SHP77 (cell line): ENCODE measurements at regions not wholly inside any gene's neighbourhood (a gene's known extent, or its start where the extent isn't known, plus 50 kb on each side); places are given as distances from the start of the nearest gene placed in this dataset.

ENCODE experiments used
- DNase-seq, 2 experiments: peaks; one replicate each; lab custom pipeline; 2025; lab: John Stamatoyannopoulos, UW

DNA sequence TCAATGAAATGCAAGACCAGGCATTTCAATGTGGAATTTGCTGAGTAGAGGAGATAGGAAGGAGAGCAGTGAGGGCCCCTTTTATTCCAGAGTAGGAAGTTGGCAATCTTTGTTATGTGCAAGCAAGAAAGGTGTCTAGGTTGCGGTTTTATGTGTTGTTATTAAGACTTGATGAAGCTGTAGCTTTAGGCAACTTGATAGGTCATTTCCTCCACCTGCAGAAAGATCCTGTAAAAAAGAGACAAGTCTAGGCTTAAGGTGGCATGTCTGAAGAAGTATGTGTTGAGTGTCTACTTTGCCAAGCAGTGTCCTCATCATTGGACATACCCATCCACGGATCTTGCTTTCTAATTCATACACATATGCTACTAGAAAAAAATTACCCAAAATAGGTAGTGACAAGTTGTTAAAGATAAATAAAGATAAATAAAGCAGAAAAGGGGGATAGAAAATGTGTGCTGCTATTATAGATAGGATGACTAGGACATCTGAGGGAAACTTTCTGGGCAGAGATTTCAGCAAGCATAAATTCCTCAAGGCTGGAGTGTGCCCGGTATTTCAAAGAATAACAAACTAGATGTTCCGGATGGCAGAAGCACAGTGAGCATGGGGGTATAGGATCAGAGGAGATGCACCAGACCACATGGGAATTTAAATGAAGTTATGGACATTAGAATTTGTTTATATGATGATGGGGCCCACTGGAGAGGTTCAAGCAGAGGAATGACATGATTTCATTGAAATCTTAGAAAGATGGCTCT is 335.0 kb downstream of the TGFB2 start:
- DNase-seq = no peak

DNA sequence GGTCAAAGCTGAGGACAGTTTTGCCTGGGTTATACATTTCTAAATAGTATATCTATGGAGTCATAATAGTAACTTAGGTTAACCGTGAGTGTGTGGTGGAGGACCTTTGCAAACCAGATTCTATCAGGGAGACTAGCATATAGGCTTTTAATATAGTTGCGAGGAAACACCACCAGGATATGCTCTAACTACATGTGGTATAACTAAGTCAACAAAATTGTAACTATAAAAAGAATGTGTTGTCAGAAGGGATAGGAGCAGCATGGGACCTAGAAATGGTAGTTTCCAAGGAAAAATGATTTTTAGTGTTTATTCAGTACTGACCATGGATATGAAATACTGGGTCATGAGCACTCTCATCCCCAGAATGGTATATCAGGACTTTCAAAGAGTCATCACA is 338.1 kb downstream of the TGFB2 start:
- DNase-seq = no peak

DNA sequence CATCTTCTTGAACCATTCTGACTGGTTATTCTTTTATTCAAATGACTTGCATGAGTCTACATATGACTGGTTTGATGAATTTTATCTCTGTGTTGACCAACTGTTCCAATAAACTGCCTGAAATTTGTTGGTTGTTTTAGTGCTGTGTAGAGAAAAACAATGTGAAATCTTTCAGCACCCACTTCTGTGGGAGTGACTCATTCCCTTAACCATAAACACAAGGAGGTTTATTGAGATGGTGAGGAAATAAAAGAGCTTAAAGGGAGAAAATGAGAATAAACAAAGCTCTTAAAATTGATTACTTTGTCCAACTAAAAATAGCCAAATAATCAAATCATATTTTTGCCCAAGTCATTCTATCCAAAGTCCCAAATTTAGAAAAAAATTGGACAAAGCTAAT is 341.1 kb downstream of the TGFB2 start:
- DNase-seq = no peak

DNA sequence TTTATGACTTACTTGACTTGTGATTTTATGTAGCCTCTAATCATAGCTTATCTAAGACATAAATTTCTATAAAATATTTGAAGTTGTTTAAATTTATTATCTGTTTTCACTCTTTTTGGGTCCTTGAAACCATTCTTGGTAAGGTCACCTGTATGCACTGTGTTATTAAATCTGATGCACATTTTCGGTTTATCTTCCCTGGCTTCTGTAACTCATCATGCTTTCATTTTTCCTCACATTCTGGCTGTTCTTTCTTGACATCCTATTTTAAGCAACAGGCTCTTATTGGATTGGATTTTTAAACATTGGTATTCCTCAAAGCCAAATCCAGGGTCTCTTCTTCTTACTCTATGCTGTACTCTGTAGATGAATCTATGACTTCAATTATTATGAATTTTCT is 341.6 kb downstream of the TGFB2 start:
- no peak for DNase-seq

DNA sequence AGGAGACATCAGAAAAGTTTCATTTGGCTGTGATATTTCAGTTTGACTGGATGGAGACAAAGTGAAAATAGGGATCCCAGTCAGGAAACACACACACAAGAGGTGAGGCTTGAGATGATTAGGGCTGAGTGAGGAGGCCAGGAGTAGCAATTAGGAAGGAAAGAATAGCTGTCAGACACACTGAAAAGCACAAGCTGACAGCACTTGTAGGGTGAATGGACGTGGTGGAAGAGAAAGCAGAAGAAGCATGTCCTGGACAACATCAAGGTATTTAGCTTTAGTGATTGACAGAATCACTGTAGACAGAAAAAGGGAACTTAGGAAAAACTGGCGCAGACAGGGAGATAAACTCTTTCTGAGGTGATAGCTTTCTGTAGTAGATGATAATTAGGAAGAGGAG is 347.7 kb downstream of the TGFB2 start:
- no peak for DNase-seq

DNA sequence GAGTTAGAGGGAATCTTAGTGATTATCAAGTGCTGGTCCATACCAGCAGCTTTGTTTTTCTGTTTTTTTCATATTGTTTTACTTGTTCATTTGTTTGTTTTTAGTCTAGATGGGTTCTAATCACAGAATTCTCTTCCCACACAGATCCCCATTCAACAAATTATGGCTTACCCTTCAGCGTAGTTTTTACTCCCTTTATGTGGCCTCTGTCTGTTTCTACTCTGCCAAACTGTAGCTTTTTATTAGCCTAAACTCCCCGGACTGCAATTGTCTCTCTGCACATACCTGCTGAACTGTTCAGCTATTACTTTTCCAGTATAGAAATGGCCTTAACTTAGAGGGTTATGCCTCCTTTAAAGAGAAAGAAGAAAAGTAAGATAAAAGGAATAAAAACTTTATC is 348.5 kb downstream of the TGFB2 start:
- DNase-seq = no peak

DNA sequence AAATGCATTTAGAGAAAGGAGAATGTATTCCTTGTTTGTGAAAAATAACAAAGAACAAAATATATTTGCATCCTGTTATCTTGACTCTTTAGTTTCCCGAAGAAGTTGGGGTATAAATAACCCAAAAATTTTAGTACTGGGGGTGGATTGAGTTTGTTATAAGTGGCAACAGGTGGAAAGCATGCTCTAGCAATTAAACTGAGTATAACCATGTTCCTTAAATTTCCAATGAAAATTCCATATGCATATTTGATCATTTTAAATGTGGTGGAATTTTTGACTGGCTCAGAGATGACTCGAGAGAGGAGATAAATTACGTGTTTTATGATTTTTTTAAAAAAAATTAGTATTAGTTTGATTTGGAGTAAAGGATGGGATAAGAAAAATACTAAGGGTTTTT is 348.9 kb downstream of the TGFB2 start:
- no peak for DNase-seq

DNA sequence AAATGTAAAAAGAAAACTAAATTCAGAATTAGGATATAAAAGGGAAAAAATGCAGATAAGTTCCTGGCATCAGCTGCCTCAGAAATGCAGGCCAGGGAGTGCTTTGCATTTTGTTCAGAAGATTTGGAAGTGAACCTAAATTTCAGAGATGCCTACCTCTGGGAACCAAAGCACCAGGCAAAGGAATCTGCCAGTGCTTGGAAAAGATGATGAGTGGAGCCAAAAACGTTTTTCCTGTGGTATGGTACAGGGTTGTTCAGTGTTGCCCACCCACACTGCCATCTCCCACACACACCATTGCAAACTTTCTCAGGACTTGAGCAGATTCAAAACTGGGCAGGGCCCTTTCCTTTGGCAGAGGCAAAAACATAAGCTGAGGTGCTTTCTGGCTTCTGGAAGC is 349.5 kb downstream of the TGFB2 start:
- no peak for DNase-seq

DNA sequence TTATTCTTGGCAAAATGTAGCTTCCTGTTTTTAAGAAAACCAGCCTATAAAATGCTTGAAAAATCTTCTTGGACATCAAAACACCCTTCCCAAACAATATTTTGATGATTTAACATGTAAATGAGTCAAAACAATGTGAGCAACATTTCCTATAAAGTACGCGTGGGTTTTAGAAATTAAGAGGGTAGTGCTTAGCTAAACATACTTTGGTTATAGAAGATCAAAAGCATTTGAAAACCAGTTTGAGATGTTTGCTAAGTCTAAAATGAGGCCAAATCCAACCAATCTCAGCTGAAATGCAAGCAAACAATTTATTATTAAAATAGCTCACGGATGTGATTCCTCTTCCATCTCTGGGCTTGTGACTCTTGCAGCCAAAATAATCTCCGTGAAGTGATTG is 350.4 kb downstream of the TGFB2 start:
- no peak for DNase-seq

DNA sequence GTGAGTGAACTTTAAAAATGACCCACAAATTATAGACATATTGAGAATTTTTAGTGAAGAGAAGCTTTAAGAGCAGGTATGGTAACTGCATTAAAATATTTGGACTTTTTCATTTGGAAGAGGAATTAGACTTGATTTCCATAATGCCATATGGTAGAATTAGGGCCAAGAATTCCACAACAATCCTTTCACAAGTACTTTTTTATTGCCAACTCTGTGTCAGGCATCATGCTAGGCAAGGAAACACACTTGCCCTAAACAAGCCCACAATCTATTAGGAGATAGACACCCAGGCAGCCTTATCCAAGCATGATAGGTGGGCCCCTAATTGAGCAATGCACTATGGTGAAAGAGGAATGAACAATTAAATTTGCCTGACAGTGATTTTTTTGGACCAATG is 353.0 kb downstream of the TGFB2 start:
- DNase-seq = no peak

DNA sequence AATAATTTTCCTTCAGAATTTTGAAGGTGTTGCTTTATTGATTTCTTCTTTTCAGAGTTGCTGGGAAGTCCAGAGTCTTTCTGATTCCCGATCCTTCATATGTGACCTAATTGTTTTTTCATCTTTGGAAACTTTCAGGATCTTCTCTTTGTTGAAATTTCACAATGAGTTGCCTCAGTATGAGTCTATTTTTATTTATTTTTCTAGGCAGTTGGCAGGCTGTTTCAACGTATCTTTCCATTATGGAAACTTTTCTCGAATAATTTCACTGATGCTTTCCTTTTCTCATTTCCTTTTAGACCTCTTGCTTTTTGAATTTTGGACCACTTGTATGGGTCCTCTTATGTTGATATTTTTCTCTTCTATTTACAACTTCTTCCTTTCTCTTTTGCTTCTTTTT is 354.3 kb downstream of the TGFB2 start:
- no peak for DNase-seq

DNA sequence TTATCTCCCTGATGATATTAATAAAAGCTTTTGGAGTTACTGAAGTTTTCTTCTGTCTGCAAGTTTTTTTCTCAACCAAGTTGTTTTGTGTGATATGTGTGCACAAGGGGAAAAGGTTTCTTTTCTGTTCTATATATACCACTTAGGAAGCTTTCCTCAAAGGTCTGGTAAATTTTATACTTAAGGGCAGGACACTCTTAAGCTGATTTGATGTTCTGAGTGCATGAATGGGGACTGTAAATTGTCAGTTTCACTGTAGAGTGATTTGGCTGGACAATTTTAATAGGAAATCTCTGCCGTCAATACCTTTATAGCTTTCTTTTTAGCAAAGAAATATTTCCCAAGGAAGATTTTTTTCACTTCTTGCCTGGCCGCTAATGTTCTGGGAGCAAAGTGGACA is 354.7 kb downstream of the TGFB2 start:
- DNase-seq = no peak

DNA sequence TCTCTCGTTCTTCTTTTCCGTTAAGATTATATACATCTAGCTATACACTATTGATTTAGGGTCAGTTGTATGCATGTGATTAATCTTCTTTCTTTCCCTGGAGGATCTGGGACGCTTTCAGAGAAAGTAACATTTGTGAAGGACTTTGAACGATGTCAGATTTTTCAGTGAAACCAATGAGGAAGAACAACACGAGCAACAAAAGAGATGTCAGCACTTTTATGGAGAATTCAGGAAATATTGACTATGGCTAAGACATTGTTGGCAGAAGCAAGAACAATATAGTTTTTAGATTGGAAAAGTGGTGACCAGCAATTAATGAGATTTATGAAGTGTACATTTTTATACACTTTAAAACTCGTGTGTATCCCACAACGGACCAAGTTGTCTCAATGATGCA is 355.5 kb downstream of the TGFB2 start:
- no peak for DNase-seq

DNA sequence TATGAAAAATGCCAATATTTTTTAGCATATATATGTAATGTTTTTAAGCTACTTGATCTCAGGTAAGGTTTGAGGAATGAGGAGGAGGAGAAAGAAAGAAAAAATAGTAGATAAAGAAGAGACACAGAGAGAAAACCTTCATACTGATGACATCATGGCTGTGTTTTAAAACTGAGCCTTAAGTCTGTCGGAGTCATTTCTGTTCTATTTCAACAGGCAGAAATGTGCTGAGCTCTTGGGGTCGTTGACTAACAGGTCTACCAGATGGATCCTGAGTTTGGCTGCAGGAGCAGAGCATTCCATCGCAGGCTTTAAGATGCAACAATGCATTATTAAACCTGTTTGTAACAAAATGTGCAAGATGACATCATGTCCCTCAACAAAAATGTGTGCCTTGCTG is 356.0 kb downstream of the TGFB2 start:
- DNase-seq = no peak

DNA sequence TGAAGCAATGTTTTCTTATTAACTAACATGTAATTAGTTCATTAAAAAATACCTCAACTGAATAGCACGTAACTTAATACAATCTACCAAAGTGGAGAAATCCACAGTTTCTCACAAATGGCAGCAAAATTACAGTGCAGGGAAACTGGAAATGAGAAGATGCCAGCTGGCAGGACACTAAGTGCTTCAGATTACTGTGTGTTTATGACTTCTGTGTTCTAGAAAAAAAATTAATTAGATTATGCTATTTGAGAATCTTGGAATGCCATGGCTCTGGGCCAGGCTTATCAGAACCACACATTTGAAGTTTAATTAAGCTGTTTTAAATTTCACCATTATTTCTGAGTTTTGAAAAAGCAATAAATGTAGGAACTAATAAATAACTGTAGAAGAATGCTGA is 357.6 kb downstream of the TGFB2 start:
- DNase-seq = no peak

DNA sequence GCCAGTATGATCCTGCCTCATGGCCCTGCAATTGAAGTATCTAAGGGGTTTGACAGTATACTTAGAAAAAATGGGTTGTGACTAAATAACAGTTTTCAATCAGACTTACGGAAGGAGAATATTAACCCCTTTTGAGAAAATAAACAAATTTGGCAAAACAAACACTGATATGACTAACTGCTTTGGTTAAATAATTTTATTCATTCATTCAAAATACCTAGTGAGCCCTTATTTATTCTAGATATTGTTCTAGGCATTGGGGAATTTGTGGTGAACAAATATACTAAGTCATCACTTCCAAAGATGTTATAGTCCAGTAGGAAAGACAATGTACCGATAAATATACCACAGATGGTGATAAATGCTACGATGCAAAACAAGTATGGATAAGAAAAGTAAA is 358.7 kb downstream of the TGFB2 start:
- no peak for DNase-seq

DNA sequence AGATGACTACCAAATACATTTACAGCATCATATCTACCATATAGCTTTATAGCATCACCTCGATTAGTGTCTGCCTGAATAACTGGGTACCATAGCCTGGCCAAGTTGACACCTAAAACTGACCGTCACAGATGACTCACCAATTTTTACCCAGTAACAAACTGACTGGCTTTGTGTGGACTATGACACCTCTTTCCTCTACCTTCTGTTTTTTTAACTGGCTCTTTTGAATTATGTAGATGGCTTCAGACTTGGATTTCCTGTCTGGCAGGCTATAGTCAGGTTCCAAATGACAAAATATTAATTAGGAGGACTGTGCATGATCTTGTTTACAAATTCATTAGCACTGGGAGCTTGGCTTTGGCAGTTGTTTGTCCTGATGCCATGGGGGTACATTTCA is 360.3 kb downstream of the TGFB2 start:
- DNase-seq = no peak

DNA sequence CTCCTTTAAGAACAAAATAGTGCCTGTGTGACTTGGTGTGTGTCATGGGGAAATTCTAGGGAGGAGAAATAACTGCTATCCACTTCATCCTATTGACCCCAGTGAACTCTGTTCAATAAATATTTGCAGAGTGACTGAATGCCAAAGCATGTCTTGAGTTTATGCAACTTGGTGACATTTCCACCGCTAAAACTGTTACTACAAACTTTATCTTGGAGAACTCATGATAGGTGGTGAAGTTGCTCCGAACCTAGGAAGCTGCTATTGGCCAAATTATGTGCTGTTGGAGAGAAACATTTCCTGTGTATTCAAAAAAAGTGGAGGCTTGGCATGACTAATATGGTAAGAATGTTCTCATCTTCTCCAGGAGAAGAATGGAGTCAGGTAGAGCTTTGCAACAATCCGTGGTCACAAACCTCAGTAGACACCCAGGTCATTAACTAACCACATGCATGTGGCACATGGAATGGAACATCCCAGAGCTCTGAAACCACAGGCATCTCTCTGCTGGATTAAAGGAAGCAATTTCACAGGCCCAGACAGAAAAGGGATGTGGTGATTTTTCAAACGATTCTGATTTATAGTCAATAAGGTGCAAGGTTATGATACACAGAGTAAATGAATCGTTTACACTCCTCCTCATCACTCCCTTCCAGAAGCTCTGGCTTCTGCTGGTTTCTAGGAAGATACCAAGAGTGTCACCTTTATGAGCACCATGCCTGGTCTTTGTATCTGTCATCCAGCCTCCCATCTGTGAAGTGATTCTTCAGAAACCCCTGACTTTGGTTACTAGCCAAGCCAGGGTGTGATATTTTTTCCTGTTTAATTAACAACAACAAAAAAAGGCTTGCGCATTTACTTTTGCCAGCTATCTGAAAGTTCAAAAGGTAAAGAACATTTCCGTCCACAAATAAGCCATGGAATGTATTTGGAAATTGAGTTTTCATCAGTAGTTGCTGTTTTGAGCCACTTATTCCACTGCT is 361.1 kb downstream of the TGFB2 start:
- DNase-seq = no peak

DNA sequence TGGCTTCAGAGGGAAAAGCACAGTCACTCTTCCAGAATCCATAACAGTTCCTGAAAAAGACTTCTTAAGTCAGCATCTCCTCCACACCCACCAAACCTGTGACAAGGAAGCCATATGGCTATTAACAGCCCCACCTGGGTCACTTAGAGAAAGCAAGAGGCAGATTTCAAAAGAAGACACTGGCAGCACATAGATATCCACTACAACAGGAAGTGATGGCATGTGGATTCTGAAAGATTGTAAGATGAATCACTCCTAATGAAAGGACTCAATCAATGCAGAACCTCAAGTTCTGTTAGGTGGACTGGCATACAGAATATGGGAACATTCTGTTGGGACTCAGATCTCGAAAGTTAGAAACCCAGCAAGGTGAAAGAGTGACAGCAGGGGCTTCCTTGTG is 365.9 kb downstream of the TGFB2 start:
- no peak for DNase-seq

DNA sequence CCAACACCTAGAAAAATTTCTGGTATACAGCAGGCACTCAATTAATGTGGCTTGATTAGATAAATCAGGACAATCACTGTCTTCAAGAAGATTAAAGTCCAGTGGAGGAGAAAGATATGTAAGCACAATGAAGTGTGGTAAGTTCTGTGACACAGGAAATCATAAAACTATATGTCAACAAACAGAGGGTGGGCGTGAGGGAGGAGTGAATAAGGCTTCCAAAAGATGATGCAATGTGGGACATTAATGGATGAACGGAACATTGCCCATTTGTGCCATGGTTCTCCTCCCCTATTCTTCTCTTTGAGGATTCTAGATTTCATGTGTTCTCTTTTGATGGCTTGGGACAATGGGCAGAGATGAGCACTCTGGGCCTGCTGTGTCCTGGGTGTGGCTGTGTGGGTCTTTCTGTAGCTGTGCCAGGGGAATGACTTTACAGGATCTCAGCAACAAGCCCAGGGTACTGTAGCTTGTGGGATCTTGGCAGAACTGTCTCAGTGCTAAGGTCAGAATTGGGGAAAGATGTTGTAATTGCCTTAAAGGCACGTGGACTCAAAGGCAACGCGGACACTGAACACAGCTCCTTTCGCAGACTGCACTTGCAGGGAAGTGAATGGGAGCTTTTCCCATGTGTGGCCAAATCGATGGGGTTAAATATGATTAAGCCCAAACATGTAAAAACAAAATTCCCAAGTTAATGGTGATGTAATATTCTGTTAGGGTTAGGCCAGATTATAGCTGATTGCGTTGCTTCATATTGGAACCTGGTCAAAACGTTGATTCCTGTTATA is 366.9 kb downstream of the TGFB2 start:
- DNase-seq = no peak

DNA sequence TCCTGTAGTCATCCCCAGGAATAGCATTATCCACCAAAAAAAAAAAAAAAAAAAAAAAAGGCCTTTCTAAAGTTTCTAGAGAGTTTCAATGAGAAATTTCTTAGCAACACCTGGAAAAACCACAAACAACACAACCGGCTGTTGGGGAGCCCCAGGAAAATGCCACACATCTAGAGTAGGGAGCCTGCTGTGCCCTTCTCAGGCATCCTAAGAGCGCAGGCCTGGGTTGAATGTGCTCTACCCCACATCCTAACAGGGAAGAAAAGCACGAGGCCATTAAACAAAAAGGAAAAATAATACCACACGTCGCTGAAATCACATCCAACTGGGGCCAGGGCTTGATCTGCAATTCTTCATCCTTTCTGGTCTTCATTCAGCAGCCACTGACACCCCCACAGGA is 367.5 kb downstream of the TGFB2 start:
- DNase-seq = no peak

DNA sequence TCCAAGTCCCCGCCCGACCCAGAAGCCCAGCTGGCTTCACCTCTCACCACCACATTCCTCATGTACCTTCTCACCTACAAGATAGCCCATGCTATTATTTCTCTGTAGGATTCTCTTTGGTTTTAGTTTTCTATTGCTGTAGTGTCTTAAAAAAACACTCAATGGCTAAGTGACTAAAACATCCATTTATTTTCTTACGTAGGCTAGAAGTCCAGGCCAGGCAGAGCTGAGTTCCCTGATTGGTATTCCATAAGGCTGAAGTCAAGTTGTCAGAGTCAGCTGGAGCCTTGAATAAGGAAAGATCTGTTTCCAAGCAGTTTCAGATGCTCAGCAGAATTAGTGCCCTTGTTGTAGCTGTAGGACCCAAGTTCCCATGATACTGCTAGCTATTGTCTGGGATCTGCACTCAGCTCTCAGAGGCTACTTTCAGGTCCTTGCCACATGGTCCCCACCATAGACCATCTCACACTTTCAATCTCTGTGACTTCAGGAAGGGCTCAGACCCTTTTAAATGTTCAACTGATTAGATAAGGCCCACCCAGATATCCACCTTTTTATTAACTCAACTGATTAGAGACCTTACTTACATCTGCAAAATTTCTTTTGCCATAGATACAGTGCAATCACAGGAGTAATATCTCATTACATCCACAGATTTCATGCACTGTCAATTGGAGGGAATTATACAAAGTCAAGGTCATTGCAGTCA is 371.0 kb downstream of the TGFB2 start:
- no peak for DNase-seq
